GM10266 (cell line): ENCODE measurements at regions not wholly inside any gene's neighbourhood (a gene's known extent, or its start where the extent isn't known, plus 50 kb on each side); places are given as distances from the start of the nearest gene placed in this dataset.

Experiments used
- DNase-seq: peaks from one replicate; pipeline ENCODE4 v3.0.0; 2012; ENCODE audit errors: extremely low spot score
- CTCF ChIP-seq: IDR thresholded peaks from 2 replicates; pipeline ENCODE4 v1.5.1; 2012; ENCODE audit warnings: mild to moderate bottlenecking, low read depth; ENCODE audit not compliant: control insufficient read depth, insufficient read depth; ENCODE audit errors: missing control alignments

- no peak for TF ChIP-seq CTCF
- DNase-seq = no peak
These were observed 66.4 kb upstream of the TNFSF18 start for GRCh38 chr1:173117108-173117633.

- no peak for DNase-seq
These were observed 63.6 kb upstream of the TNFSF18 start for GRCh38 chr1:173114346-173114745.

GRCh38 chr1:173113015-173113741, 62.4 kb upstream of the TNFSF18 start:
- no peak for DNase-seq
- no peak for TF ChIP-seq CTCF

More at GRCh38 chr1:173114346-173114745, 63.6 kb upstream of the TNFSF18 start:
- no peak for TF ChIP-seq CTCF

- TF ChIP-seq CTCF = no peak
- peak; percentile 12 for DNase-seq
These were observed 61.4 kb upstream of the TNFSF18 start for GRCh38 chr1:173112129-173112528.

- DNase-seq = no peak
- TF ChIP-seq CTCF = no peak
These were observed 57.0 kb upstream of the TNFSF18 start for GRCh38 chr1:173107696-173108095.

GRCh38 chr1:173103006-173103405, 52.3 kb upstream of the TNFSF18 start:
- DNase-seq = no peak
- no peak for TF ChIP-seq CTCF

GRCh38 chr1:173101589-173101988, 50.8 kb upstream of the TNFSF18 start:
- TF ChIP-seq CTCF = no peak
- DNase-seq = no peak
